Lung (tissue), 11 donors: ENCODE measurements at regions not wholly inside any gene's neighbourhood (a gene's known extent, or its start where the extent isn't known, plus 50 kb on each side); places are given as distances from the start of the nearest gene placed in this dataset.

ENCODE experiments used
- ATAC-seq: fragments of 200-7000 bp; cut with Tn5 transposase; one replicate; pipeline ENCODE4 v1.9.1; 2020; ENCODE audit warnings: moderate number of reproducible peaks; ENCODE audit not compliant: insufficient read depth, low FRiP score
- DNase-seq, 3 donors: peaks; one replicate each; pipeline ENCODE4 v3.0.0-alpha.2; 2013 to 2017
- H3K27ac ChIP-seq, 2 donors: one replicate each; pipeline ENCODE4 v1.5.1; 2013; ENCODE audit warnings: mild to moderate bottlenecking in 2 of 2, moderate library complexity in 2 of 2, control low read depth in 1 of 2, inconsistent platforms in 1 of 2, low read depth in 1 of 2, low read length in 1 of 2
- H3K27me3 ChIP-seq, 3 donors: one replicate each; pipeline ENCODE4 v1.5.1; 2013; ENCODE audit warnings: low read length in 2 of 3; ENCODE audit not compliant: control insufficient read depth in 3 of 3, insufficient read depth in 3 of 3
- H3K36me3 ChIP-seq, 4 donors: one replicate each; pipeline ENCODE4 v1.5.1; 2013; ENCODE audit warnings: low read length in 4 of 4, mild to moderate bottlenecking in 1 of 4, moderate library complexity in 1 of 4; ENCODE audit not compliant: control insufficient read depth in 4 of 4, insufficient read depth in 4 of 4
- H3K4me1 ChIP-seq, 5 donors: one replicate each; pipeline ENCODE4 v1.5.1; 2013; ENCODE audit warnings: low read length in 5 of 5, mild to moderate bottlenecking in 2 of 5, moderate library complexity in 1 of 5; ENCODE audit not compliant: control insufficient read depth in 5 of 5, insufficient read depth in 5 of 5
- H3K4me3 ChIP-seq: one replicate; pipeline ENCODE4 v1.5.1; 2013; ENCODE audit warnings: mild to moderate bottlenecking, control low read depth, moderate library complexity
- H3K9ac ChIP-seq, 2 donors: one replicate each; pipeline ENCODE4 v1.5.1; 2013; ENCODE audit warnings: low read length in 2 of 2, control low read depth in 1 of 2; ENCODE audit not compliant: insufficient read depth in 1 of 2
- H3K9me3 ChIP-seq, 4 donors: one replicate each; pipeline ENCODE4 v1.5.1; 2013; ENCODE audit warnings: low read length in 3 of 4, mild to moderate bottlenecking in 1 of 4, moderate library complexity in 1 of 4; ENCODE audit not compliant: control insufficient read depth in 4 of 4, insufficient read depth in 3 of 4
- CTCF ChIP-seq: IDR thresholded peaks from 2 replicates; pipeline ENCODE4 v1.5.1; 2012; ENCODE audit warnings: mild to moderate bottlenecking; ENCODE audit errors: control extremely low read depth, extremely low read depth
- WGBS, 2 donors: extraction: QIAGEN DNeasy Blood & Tissue Kit; methylation state at CpG; one replicate each; pipeline ENCODE4 v1.1.7; 2013; 5-methylcytosine and 5-hydroxymethylcytosine counted together
- donor health status: control.
- donor health status: control.
- donor health status: Bipolar disorder and iron deficiency.
- donor health status: healthy.
- donor health status: DM: yes; HTN: yes; CAD: no.

GRCh38 chr20:50314678-50315335 is 124.2 kb downstream of the CEBPB start:
- TF ChIP-seq CTCF = no peak
- Histone ChIP-seq H3K4me3 (no peak overlapping the region), H3K36me3 (no peaks in the 10 kb centered on the region), H3K4me1 (peaks cover 11 to 54% (median 22%) of the 10 kb centered on the region in 5 donors), H3K9ac (no peak overlapping the region), H3K9me3 (peaks cover 0 to 2% (median 0%) of the 10 kb centered on the region in 4 donors), H3K27me3 (no peaks in the 10 kb centered on the region), H3K27ac (no peak overlapping the region)
- WGBS, 2 donors = 89 to 92% methylated on average over 4 of the region's 4 CpGs
- DNase-seq (no peak), ATAC-seq (no peak)

GRCh38 chr20:50315586-50316551 is 125.2 kb downstream of the CEBPB start:
- no peak for TF ChIP-seq CTCF
- Histone ChIP-seq H3K4me1 (peaks cover 11 to 45% (median 22%) of the 10 kb centered on the region in 5 donors), H3K36me3 (no peaks in the 10 kb centered on the region), H3K4me3 (no peak overlapping the region), H3K27ac (peak overlapping the region in 1 of 2 donors; percentile 4), H3K9ac (no peak overlapping the region), H3K9me3 (peaks cover 0 to 2% (median 0%) of the 10 kb centered on the region in 4 donors), H3K27me3 (no peaks in the 10 kb centered on the region)
- 67 to 82% methylated on average over 7 of the region's 7 CpGs for WGBS, 2 donors
- ATAC-seq (no peak), DNase-seq (peak in 2 of 3 donors; percentile 77 to 78)

- TF ChIP-seq CTCF = no peak
- H3K9ac ChIP-seq = no peak overlapping the region
- no peak overlapping the region for H3K27ac ChIP-seq
- no peak for ATAC-seq
- H3K27me3 ChIP-seq = no peaks in the 10 kb centered on the region
- peaks cover 11 to 45% (median 23%) of the 10 kb centered on the region in 5 donors for H3K4me1 ChIP-seq
- no peaks in the 10 kb centered on the region for H3K36me3 ChIP-seq
- 91 to 94% methylated on average over 7 of the region's 7 CpGs for WGBS, 2 donors
- H3K9me3 ChIP-seq = peaks cover 0 to 2% (median 0%) of the 10 kb centered on the region in 4 donors
- no peak overlapping the region for H3K4me3 ChIP-seq
- DNase-seq = no peak
These were observed 126.5 kb downstream of the CEBPB start for GRCh38 chr20:50317116-50317515.
